T-helper 2 cell treated with Interferon-gamma antibody and Interleukin-4, amounts not matched to agents 100 ng/mL and 5 ng/mL, for 36 hours (primary cell): ENCODE measurements at regions not wholly inside any gene's neighbourhood (a gene's known extent, or its start where the extent isn't known, plus 50 kb on each side); places are given as distances from the start of the nearest gene placed in this dataset.

ENCODE experiments used
- intact Hi-C: fragments of 100-400 bp; cut with micrococcal nuclease; formaldehyde crosslinking; loops from one replicate; pipeline ENCODE4 v1.15.1; 2023

DNA sequence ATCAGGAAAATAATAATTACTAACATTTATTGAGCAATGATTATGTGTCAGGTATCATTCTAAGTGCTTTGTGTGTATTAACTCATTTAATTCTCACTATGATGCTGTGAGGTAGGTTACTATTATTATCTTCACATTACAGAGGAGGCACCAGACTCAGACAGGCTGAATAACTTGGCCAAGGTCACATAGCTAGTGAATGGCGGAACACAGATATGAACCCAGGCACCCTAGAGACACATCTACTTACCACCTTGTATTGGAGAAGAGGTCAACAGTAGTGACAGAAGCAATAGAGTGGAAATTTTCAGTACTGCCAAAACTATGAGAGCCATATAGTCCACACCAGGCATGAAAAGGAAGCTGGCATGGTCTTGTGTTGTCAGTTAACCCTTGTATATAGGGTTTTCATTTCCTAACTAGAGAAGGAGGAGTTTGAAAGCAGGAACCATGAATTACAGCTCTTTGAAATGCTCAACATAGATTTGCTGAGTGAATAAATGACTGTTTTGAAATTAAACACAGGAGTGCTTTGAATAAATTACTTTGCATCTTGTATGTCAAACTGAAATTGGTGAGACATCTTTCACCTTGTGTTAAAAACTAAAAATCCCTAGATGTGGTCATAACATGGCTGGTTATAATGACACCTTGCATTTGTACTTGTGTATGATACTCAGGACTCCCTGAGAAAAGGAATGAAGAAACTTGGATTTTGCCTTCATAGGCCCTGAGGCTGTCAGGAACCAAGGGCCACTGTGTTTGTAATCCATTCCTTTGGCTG, 71.8 kb downstream of the RTL9 start:
- intact Hi-C loops: no loop called here

- intact Hi-C loops: no loop called here
These were observed 73.7 kb downstream of the RTL9 start for GRCh38 chrX:110432091-110432905.

GRCh38 chrX:110432906-110433215, 74.2 kb downstream of the RTL9 start:
- intact Hi-C loops: no loop called here

- intact Hi-C loops: no loop called here
These were observed 76.5 kb downstream of the RTL9 start for GRCh38 chrX:110435196-110435595.

- intact Hi-C loops: no loop called here
These were observed 77.9 kb downstream of the RTL9 start for GRCh38 chrX:110436523-110436922.

DNA sequence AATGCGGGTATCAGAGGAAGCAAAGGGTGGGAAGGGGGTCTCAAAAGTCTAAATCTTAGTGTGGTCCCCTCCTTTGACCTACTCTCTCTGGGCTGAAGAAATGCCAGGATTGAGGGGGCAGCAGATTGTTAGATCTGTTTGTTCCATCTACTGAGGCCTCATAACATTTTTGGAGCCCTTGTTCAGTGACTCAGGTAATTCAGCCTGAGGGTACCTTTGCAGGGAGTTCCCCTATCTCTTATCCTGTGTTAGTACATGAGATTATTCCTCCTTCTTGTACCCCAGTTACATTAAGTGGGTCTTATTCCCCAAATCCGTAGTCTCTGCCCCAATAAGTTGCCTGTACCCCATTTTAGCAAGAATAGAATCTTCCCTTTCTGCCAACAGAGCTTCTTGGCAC, 79.0 kb downstream of the RTL9 start:
- intact Hi-C loops: no loop called here

DNA sequence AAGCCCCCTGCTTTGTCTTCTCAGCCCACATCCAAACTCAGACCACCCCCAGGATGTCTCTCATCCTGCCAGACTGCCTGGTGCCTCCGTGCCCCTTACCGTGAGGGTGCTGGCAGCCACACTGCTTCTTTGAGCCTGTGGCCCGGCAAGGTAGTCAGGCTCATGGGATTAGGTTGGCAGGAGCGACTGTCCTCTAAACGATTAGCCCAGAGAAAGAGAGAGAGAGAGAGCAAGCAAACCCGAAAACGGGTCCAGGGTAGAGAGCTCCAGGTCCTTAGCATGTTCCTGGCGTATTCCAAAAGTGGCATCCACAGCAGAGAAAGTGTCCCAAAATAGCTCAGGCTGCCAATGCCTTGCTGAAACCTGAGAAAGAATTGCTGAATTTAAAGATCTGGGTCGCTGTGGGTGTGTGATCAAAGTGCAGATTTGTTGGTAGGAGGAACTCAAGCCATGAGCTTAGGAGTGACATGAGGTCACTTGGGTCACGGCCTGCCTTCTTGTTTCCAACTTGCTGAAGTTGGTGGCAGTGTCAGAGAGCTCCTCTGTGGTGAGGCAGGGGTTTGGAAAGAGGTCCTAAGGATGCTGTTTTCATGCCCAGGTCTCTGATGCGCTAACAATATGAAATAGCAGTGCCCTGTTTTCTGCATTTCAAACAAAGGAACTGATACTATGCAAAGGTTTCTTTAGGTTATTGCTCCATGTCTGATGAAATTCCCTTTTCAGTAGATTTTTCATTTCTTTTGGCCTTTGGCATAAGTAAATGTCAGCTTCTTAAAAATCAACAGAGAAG, 81.6 kb downstream of the RTL9 start:
- intact Hi-C loops: no loop called here

DNA sequence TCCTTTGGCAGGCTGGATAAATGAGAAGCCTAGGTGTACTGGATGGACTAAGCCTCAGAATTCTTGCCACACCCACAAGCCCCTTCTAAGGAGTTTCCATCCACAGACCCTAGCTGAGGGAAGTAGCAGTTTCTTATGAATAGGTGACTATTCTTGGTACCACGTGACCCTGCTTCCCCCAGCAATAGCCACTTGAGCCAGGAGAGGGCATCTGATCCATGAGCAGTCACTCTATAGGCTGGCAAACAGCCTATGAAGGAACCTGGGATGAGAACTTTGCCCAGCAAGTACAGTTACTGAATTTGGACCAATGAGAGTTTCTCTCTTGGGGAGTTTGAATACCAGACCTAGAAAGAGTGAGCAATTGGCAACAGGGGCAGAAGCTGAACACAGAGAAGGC, 84.0 kb downstream of the RTL9 start:
- intact Hi-C loops: no loop called here

- intact Hi-C loops: loop anchor here (5.0 kb wide), 1 partner anchor 1002 kb away; no protein-coding TSS in a partner anchor
These were observed 86.3 kb downstream of the RTL9 start for GRCh38 chrX:110444996-110445395.

DNA sequence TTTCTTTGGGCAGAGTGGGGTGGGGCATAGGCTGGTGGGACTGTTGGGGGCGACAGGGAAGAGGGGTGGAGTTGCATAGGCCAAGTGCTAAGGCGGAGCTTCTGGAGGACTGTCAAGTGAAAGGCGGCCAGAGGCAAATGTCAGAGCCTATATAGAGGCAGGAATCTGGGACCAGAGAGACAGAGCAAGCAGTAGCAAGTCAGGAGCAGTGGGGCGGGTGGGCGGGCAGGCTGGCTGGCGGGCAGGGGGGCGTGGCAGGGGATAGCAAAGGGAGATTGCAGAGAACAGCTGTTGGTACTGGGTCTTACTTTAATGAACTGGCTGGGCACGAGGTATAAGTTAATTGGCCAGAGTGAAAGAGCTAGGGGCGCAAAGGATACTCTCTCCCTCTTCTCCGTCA, 89.8 kb downstream of the RTL9 start:
- intact Hi-C loops: loop anchor here (5.0 kb wide), 1 partner anchor 999 kb away; no protein-coding TSS in a partner anchor

DNA sequence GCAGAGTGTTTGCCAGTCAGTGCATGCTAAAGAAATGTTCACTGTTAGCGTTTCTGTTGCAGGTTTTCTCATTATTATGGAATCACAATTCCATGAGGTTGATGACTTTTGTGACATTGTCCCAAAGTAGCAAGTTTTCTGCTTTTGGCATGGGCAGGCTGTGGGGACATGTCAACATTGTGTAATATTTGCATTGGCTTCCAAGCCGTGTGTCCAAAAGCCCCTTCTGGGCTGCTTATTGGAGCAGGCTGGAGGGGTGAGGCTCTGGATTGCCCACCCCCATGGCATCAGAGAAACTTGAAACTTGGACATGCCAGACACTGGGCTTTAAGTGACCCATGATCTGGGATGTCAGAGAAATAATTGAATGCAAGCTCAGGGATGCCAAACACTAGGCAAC, 90.7 kb downstream of the RTL9 start:
- intact Hi-C loops: loop anchor here (5.0 kb wide), 1 partner anchor 998 kb away; no protein-coding TSS in a partner anchor

DNA sequence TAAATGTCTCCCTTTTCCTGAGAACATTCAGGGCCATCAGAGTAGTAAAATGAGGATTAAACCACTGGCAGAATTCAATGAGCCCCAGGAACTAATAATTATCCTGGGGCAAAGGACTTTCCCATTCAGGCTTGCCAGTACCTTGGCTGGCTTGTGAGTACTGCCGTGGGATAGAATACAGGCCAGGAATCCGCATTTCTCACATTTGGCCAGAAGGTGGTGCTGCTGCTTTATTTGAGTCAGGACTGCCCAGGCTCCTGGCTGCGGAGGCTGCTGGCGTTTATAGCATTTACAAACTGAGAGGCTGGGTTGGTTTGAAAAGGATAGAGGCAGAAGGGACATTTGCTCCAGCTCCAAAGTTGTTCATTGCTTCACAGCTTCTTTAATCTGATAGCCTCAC, 91.4 kb downstream of the RTL9 start:
- intact Hi-C loops: loop anchor here (1.0 to 5.0 kb wide), 2 partner anchors 217 to 397 kb away; no protein-coding TSS in a partner anchor

DNA sequence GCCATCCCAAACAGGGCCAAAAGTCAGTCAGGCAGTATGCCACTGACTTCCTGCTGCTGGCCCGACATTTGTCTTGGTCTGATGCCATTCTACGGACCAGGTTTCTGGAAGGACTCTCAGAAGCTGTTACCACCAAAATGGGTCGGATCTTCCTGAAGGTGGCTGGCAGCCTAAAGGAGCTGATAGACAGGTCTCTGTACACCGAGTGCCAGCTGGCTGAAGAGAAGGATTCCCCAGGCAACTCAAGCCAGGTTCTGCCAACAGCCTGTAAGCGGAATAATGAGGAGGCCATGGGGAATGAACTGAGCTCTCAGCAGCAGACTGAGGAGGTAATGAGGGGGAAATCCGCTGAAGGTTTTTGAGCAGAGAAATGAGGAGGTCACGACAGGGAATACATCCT, 95.7 kb downstream of the RTL9 start:
- intact Hi-C loops: loop anchor here (5.0 kb wide), 1 partner anchor 213 kb away; no protein-coding TSS in a partner anchor

GRCh38 chrX:110462957-110463356, 104.3 kb downstream of the RTL9 start:
- intact Hi-C loops: no loop called here

DNA sequence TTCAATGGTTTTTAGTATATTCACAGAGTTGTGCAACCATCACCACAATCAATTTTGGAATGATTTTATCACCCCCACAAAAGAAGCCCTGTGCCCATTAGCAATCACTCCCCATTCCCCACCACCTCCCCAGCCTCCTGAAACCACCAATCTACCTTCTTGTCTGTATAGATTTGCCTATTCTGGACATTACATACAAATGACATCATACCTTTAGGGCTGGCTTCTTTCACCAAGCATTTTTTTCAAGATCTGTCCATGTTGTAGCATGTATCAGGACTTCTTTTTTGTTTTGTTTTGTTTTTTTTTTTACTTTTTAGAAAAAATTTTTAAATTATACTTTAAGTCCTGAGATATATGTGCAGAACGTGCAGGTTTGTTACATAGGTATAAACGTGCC, 108.1 kb downstream of the RTL9 start:
- intact Hi-C loops: no loop called here

DNA sequence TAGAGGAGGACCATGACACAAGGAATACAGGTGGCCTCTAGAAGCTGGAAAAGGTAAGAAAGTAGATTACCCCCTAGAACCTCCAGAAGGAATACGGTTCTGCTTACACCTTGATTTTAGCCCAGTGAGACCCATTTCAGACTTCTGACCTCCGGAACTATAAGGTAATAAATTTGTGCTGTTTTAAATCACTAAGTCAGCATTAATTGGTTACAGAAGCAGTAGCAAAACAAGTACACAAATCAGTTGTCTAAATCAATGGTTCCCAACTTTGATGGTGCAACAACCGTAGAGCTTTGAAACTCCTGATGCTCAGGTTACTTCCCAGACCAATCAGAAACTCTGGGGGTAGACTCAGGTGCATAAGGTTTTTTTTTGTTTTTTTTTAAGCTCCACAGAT, 113.6 kb downstream of the RTL9 start:
- intact Hi-C loops: no loop called here

DNA sequence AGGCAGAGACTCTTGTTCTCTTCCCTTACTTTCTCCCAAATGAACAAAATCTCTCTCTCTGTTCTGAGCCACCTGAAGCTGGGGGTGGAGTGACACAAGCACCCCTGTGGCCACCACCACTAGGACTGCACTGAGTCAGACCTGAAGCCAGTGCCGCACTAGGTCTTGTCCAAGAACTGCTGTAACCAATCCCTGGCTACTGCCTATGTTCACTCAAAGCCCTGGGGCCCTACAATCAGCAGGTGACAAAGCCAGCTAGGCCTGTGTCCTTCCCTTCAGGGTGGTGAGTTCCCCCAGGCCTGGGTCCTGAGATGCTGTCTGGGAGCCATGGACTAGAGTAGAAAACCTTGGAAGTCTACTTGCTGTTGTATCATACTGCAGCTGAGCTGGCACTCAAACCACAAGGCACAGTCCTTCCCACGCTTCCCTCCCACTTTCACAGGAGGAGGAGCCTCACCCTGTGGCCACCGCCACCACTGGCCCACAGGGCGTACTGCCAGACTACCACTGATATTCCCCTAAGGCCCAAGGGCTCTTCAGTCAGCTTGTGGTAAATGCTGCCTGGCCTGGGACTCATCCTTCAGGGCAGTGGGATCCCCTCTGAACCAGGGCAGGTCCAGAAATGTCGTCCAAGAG, 119.1 kb downstream of the RTL9 start:
- intact Hi-C loops: no loop called here

GRCh38 chrX:110491846-110492620, 133.4 kb downstream of the RTL9 start:
- intact Hi-C loops: no loop called here

GRCh38 chrX:110504947-110505346, 146.3 kb downstream of the RTL9 start:
- intact Hi-C loops: no loop called here

GRCh38 chrX:110509755-110510532, 151.3 kb downstream of the RTL9 start:
- intact Hi-C loops: no loop called here
